ENCODE measurements at regions not wholly inside any gene's neighbourhood (a gene's known extent, or its start where the extent isn't known, plus 50 kb on each side); places are given as distances from the start of the nearest gene placed in this dataset.

- DNase-seq: no peak
Observed at GRCh38 chr7:16004702-16005101, 318.2 kb upstream of the MEOX2 start.

DNA sequence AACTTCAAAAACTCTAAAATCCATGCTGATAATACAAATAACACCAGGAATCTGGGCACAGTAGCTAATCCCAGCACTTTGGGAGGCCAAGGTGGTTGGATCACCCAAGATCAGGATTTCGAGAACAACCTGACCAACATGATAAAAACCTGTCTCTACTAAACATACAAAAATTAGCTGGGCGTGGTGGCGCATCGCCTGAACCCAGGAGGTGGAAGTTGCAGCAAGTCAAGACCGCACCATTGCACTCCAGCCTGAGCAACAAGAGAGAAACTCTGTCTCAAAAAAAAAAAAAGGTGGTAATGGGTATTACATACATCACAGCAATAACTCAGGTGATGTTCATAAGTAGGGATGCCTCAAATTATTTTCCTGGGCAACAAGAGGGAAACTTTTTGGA is 315.0 kb upstream of the MEOX2 start:
- DNase-seq: no peak

GRCh38 chr7:15998617-15999016 is 312.1 kb upstream of the MEOX2 start:
- no peak for DNase-seq

GRCh38 chr7:15995027-15995426 is 308.5 kb upstream of the MEOX2 start:
- DNase-seq: no peak

- DNase-seq: no peak
Observed at GRCh38 chr7:15989194-15989593, 302.7 kb upstream of the MEOX2 start.

DNA sequence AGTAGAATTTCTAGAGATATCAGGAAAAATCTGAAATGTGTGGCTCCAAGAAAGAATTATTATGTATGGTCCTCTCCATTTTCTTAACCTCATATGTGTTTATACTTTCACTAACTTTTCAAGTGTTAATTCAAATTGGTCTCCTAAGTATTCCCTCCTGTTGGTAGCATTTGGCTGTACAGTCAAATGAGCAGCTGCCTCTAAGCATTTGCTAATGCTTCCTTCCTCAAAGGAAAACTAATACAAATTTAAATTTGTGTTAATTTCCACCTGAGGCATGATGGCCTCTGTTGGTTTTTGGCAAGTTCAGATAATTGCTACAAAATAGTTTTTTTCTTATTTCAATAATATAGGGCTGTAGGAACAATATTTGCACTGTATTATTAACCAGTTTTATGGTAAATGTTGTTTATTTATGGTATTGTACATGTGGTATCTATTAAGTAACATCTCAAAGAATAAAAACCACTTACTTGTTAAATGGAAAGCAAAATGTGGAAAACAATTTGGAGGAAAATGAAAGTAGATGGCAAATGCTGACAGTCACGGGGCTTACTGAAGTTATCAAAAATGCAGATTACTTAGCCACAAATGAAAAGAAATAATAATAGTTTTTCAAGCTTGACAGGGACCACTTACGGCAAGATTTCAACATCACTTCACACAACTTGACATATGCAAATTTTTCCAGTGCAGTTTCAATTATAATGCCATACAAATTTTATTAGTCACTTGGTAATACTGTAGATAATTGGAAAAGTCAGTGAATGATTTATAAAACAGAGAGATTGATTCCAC is 299.3 kb upstream of the MEOX2 start:
- DNase-seq: no peak

DNA sequence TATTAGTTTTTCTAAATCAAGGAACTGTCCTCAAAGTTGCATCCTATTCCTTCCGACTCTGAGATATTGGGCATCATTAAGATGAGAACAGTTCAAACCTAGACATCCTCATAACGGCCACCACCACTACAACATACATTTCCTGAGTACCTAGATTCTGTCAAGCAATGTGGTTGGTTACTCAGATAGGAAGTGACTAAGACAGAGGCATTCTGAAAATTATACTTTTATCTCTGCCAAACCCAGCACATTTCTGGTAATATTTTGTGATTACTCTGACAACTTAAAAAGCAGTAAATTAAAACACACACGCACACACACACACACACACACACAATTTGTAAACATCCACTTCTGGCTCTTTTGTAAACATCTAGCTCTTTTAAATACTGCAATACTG is 291.2 kb upstream of the MEOX2 start:
- no peak for DNase-seq

DNA sequence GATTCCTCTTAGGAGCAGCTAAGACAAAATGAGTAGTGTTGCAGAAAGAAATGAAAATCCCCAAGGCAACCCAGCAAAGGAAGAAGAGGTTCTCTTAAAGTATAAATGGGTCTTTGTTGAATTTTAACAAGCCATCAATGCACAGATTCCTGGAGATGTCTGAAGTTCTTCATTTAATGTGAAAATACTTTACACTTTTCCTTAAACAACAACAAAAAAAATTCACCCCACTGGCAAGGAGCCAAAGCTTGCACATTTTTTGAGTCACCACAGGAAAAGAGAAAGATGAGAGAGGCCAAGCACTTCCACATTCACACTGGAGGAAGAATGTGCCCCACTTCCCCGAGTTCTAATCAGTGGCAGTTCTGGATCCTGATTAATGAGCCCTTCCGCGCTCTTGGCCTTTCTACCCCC is 286.4 kb upstream of the MEOX2 start:
- DNase-seq: peak; percentile 11 to 35

- DNase-seq: no peak
Observed at GRCh38 chr7:15967551-15967950, 281.1 kb upstream of the MEOX2 start.

- no peak for DNase-seq
Observed at GRCh38 chr7:15967121-15967520, 280.6 kb upstream of the MEOX2 start.

DNA sequence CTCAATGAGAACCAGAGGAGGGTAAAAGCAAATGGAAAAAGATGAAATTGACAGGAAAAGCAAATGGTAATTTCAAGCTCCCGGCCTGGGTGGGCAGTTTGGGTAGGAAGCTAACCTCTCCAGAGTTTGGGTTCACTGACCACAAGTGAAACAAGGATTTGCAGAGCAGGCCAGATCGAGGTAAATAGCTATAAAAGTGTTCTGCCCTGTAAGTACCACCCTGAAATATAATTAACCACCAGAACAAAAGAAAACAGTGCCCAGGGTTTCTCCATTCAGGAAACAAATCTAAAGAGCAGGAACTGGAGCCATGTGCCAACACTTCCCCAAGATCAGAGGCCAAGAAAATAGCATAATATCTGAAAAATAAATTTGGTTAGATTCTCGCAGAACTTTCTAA is 276.7 kb upstream of the MEOX2 start:
- no peak for DNase-seq

GRCh38 chr7:15954671-15955354 is 268.3 kb upstream of the MEOX2 start:
- no peak for DNase-seq

DNA sequence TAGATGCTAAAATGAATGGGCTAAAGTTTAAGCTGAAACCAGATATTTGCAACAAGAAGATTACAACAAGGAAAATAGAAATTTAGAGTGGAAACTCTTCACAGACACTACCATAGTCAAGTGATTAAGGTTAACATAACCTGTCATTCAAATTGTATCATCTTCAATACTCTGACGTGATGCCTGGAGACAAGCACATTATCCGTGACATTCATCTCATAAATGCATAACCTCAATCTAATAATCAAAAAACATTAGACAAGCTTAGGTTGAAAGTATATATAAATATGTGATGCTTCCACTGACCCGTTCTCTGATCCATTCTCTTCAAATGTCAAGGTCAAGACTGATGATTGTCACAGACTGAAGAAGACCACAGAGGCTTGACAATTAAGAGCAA is 263.8 kb upstream of the MEOX2 start:
- no peak for DNase-seq

DNA sequence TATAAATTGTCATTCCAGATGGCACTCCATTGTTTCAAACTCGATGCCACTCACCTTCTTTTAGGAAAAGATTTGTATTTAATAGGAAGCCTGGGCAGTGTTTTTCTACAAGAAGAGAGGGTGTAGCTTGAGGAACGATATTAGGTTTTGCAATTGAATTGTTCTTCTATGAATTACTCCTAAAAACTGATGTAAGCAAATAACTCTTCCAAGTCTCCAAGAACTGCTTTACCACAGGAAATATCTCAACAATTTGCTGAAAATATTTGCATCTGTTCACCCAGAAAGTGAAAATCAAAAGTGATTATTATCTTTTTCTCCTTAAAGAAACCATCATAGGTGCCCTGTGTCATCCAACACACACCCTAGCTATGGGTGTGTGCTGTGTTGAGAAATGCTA is 261.3 kb upstream of the MEOX2 start:
- DNase-seq: no peak

GRCh38 chr7:15938115-15938514 is 251.6 kb upstream of the MEOX2 start:
- no peak for DNase-seq

DNA sequence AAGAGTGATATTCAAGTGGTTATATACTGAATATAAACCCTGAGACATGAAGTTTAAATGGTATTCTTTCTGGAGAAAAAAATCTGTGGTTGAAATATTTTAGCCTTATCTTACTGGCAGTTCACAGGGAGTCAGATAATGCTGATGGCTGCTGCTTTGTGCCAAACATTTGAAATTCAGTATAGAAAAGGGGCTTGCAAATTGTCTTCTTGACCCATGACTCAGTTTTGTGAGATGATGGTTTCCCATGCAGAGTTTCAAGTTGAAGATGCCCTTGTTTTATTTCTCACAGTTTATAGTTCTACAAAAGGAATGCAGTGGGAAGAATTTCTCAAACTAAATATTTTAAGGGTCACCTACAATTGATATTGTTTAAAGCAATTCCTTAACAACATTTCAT is 251.1 kb upstream of the MEOX2 start:
- DNase-seq: no peak

DNA sequence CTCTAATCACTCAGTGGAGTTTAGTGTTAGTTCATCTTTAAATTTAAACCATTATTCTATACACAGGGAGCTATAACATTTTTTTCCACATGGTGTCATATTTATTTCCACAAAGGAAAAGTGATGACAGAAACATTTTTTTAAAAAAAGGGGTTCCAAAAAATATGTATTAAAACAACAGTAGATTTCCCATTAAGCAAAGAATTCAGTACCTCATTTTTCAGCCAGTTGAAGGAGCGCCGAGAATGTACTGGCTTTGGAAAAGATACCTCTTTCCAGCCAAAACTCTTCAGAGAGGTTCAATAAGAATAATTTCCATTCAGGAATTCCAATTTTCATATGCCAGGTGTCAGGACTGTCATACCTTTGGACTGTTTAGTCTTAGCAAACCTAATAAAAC is 250.5 kb upstream of the MEOX2 start:
- DNase-seq: no peak

GRCh38 chr7:15932318-15932717 is 245.8 kb upstream of the MEOX2 start:
- no peak for DNase-seq

GRCh38 chr7:15929411-15929810 is 242.9 kb upstream of the MEOX2 start:
- no peak for DNase-seq

GRCh38 chr7:15925608-15926007 is 239.1 kb upstream of the MEOX2 start:
- no peak for DNase-seq

- DNase-seq: no peak
Observed at GRCh38 chr7:15924910-15925309, 238.4 kb upstream of the MEOX2 start.

GRCh38 chr7:15922002-15922401 is 235.5 kb upstream of the MEOX2 start:
- DNase-seq: no peak

GRCh38 chr7:15921576-15921975 is 235.1 kb upstream of the MEOX2 start:
- DNase-seq: no peak

- DNase-seq: no peak
Observed at GRCh38 chr7:15920953-15921352, 234.5 kb upstream of the MEOX2 start.

Data from right lung (tissue), 2 donors.